SK-N-SH treated with all-trans-retinoic acid at 6 μM for 48 hours (cell line): ENCODE measurements at regions not wholly inside any gene's neighbourhood (a gene's known extent, or its start where the extent isn't known, plus 50 kb on each side); places are given as distances from the start of the nearest gene placed in this dataset.

Experiments used
- ATAC-seq: fragments of 200-7000 bp; cut with Tn5 transposase; 3 replicates; pipeline ENCODE4 v1.9.1; 2020; ENCODE audit warnings: mild to moderate bottlenecking, moderate library complexity
- ARNTL ChIP-seq: fragments of 450-650 bp; formaldehyde crosslinking; IDR thresholded peaks from 2 replicates; pipeline ENCODE4 v1.5.0; 2020; ENCODE audit warnings: low read depth, mild to moderate bottlenecking, moderate library complexity, borderline replicate concordance
- BACH2 ChIP-seq: fragments of 250-450 bp; sonication (Bioruptor Pico); IDR thresholded peaks from 2 replicates; pipeline ENCODE4 v1.9.0; 2021; ENCODE audit warnings: mild to moderate bottlenecking, borderline replicate concordance
- CSDC2 ChIP-seq: fragments of 250-450 bp; sonication (Bioruptor Pico); IDR thresholded peaks from 2 replicates; pipeline ENCODE4 v1.5.0; 2020; ENCODE audit warnings: mild to moderate bottlenecking, moderate library complexity
- ESRRG ChIP-seq: fragments of 250-450 bp; sonication (Bioruptor Pico); IDR thresholded peaks from 2 replicates; pipeline ENCODE4 v1.6.1; 2021; ENCODE audit warnings: mild to moderate bottlenecking
- GLIS3 ChIP-seq: fragments of 250-450 bp; sonication (Bioruptor Pico); IDR thresholded peaks from 2 replicates; pipeline ENCODE4 v1.5.0; 2020; ENCODE audit warnings: mild to moderate bottlenecking, moderate library complexity
- ISL1 ChIP-seq: fragments of 250-450 bp; sonication (Bioruptor Pico); IDR thresholded peaks from 2 replicates; pipeline ENCODE4 v2.1.2; 2022; ENCODE audit warnings: mild to moderate bottlenecking, moderate library complexity
- OSR1 ChIP-seq: fragments of 250-450 bp; sonication (Bioruptor Pico); IDR thresholded peaks from 2 replicates; pipeline ENCODE4 v1.8.0; 2022; ENCODE audit warnings: moderate library complexity, mild to moderate bottlenecking, inconsistent platforms
- PPARA ChIP-seq: fragments of 250-450 bp; sonication (Bioruptor Pico); IDR thresholded peaks from 2 replicates; pipeline ENCODE4 v1.5.0; 2020; ENCODE audit warnings: mild to moderate bottlenecking, borderline replicate concordance
- RARB ChIP-seq: fragments of 250-450 bp; sonication (Bioruptor Pico); IDR thresholded peaks from 2 replicates; pipeline ENCODE4 v1.8.0; 2021; ENCODE audit warnings: mild to moderate bottlenecking, moderate library complexity
- SNAI2 ChIP-seq: fragments of 250-450 bp; sonication (Bioruptor Pico); IDR thresholded peaks from 2 replicates; pipeline ENCODE4 v1.5.0; 2020; ENCODE audit warnings: mild to moderate bottlenecking, moderate library complexity
- TCF4 ChIP-seq: fragments of 250-450 bp; sonication (Bioruptor Pico); IDR thresholded peaks from 2 replicates; pipeline ENCODE4 v1.8.0; 2021; ENCODE audit warnings: mild to moderate bottlenecking, moderate library complexity, borderline replicate concordance
- TOX ChIP-seq: fragments of 250-450 bp; sonication (Bioruptor Pico); IDR thresholded peaks from 2 replicates; pipeline ENCODE4 v1.8.0; 2021; ENCODE audit warnings: mild to moderate bottlenecking, moderate library complexity, borderline replicate concordance
- ZC3H10 ChIP-seq: fragments of 250-450 bp; sonication (Bioruptor Pico); IDR thresholded peaks from 2 replicates; pipeline ENCODE4 v1.5.1; 2021; ENCODE audit warnings: mild to moderate bottlenecking, moderate library complexity
- ZFP3 ChIP-seq: fragments of 250-450 bp; sonication (Bioruptor Pico); IDR thresholded peaks from 2 replicates; pipeline ENCODE4 v1.5.0; 2020; ENCODE audit warnings: mild to moderate bottlenecking, moderate library complexity
- ZFP30 ChIP-seq: fragments of 450-650 bp; formaldehyde crosslinking; IDR thresholded peaks from 2 replicates; pipeline ENCODE4 v1.5.0; 2022; ENCODE audit warnings: mild to moderate bottlenecking, moderate library complexity
- ZNF565 ChIP-seq: fragments of 450-650 bp; formaldehyde crosslinking; conservative IDR thresholded peaks from 2 replicates; pipeline ENCODE4 v1.5.0; 2020; ENCODE audit warnings: low read depth, mild to moderate bottlenecking, moderate library complexity
- ZNF70 ChIP-seq: fragments of 450-650 bp; formaldehyde crosslinking; IDR thresholded peaks from 2 replicates; pipeline ENCODE4 v1.5.0; 2020; ENCODE audit warnings: mild to moderate bottlenecking, moderate library complexity
- ZNF8 ChIP-seq: fragments of 450-650 bp; formaldehyde crosslinking; IDR thresholded peaks from 2 replicates; pipeline ENCODE4 v1.5.0; 2020; ENCODE audit warnings: mild to moderate bottlenecking, moderate library complexity
- TF ChIP-seq, protein P1 (sequence below): fragments of 250-450 bp; sonication (Bioruptor Pico); IDR thresholded peaks from 2 replicates; pipeline ENCODE4 v1.8.0; 2020; ENCODE audit warnings: mild to moderate bottlenecking, moderate library complexity, borderline replicate concordance
- TF ChIP-seq, protein P2 (sequence below): fragments of 250-450 bp; sonication (Bioruptor Pico); IDR thresholded peaks from 2 replicates; pipeline ENCODE4 v1.5.0; 2020; ENCODE audit warnings: mild to moderate bottlenecking, moderate library complexity
- TF ChIP-seq, protein P3 (sequence below): fragments of 250-450 bp; sonication (Bioruptor Pico); IDR thresholded peaks from 2 replicates; pipeline ENCODE4 v1.5.1; 2021; ENCODE audit warnings: mild to moderate bottlenecking, moderate library complexity
- TF ChIP-seq, protein P4 (sequence below): fragments of 250-450 bp; sonication (Bioruptor Pico); IDR thresholded peaks from 2 replicates; pipeline ENCODE4 v1.5.1; 2020; ENCODE audit warnings: low read depth, mild to moderate bottlenecking, moderate library complexity

DNA sequence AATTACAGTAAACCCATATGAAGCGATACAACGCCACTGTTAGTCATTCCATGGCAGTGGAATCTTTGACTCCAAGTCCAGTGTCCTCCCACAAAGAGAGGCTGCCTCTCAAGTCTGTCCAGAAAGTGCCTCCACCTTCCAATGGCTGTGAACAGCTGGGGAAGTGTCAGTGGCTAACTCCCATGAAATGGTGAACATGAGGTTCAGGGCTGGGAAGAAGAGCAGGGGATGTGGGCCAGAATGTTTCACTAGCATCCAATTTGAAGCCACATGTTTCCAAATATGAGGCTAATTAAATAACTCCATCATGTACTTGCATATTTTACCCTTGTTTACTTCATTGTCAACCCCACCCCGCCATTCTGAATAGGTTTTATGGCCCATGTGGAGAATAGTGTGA lies 53.1 kb upstream of the CHST15 start:
- no peak for ATAC-seq
- TF ChIP-seq TOX: no peak
- TF ChIP-seq, protein P1, sequence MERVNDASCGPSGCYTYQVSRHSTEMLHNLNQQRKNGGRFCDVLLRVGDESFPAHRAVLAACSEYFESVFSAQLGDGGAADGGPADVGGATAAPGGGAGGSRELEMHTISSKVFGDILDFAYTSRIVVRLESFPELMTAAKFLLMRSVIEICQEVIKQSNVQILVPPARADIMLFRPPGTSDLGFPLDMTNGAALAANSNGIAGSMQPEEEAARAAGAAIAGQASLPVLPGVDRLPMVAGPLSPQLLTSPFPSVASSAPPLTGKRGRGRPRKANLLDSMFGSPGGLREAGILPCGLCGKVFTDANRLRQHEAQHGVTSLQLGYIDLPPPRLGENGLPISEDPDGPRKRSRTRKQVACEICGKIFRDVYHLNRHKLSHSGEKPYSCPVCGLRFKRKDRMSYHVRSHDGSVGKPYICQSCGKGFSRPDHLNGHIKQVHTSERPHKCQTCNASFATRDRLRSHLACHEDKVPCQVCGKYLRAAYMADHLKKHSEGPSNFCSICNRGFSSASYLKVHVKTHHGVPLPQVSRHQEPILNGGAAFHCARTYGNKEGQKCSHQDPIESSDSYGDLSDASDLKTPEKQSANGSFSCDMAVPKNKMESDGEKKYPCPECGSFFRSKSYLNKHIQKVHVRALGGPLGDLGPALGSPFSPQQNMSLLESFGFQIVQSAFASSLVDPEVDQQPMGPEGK (CRISPR knock-in tag): no peak

DNA sequence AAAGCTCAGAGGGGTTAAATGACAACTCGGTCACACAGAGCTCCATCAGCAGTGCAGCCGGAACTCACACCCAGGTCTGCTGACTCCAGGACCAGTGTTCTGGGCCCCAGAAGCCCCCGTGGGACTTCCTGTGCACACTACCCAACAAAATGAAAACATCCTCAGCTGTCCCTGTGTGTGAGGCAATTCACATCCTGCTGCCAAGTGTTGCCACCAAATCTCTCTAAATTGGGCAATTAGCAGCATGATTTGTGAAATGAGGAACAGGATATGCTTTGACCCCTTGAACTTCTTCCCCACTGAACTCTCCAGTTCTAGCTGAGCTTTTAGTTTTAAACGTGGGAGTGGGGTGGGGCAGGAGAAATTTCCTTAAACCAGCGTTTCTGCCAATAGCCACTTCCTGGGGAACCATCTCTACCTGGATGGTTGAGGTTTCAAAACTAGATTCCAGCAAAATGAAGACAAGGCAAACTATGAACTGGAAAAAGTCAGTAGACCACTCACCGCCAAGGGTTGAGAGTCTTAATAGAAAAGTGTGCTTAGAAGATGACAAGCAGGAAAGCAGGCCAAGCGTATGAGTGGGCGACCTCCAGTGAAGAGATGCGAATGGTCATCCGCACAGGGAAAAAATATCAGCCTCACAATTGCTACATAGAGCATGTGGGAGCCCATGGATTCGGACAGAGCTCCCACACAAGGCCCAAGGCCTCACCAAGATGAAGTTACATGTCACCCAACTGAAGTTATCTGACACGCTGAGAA lies 51.9 kb upstream of the CHST15 start:
- ATAC-seq: no peak
- TF ChIP-seq, protein P2, sequence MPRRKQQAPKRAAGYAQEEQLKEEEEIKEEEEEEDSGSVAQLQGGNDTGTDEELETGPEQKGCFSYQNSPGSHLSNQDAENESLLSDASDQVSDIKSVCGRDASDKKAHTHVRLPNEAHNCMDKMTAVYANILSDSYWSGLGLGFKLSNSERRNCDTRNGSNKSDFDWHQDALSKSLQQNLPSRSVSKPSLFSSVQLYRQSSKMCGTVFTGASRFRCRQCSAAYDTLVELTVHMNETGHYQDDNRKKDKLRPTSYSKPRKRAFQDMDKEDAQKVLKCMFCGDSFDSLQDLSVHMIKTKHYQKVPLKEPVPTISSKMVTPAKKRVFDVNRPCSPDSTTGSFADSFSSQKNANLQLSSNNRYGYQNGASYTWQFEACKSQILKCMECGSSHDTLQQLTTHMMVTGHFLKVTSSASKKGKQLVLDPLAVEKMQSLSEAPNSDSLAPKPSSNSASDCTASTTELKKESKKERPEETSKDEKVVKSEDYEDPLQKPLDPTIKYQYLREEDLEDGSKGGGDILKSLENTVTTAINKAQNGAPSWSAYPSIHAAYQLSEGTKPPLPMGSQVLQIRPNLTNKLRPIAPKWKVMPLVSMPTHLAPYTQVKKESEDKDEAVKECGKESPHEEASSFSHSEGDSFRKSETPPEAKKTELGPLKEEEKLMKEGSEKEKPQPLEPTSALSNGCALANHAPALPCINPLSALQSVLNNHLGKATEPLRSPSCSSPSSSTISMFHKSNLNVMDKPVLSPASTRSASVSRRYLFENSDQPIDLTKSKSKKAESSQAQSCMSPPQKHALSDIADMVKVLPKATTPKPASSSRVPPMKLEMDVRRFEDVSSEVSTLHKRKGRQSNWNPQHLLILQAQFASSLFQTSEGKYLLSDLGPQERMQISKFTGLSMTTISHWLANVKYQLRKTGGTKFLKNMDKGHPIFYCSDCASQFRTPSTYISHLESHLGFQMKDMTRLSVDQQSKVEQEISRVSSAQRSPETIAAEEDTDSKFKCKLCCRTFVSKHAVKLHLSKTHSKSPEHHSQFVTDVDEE (CRISPR knock-in tag): no peak
- TF ChIP-seq ZFP3 (CRISPR knock-in tag) (no peak), ZNF565 (CRISPR knock-in tag) (no peak), ZC3H10 (CRISPR knock-in tag) (no peak), ZFP30 (CRISPR knock-in tag) (no peak), ZNF8 (CRISPR knock-in tag) (no peak), OSR1 (CRISPR knock-in tag) (no peak), ISL1 (CRISPR knock-in tag) (no peak), TCF4 (CRISPR knock-in tag) (no peak), CSDC2 (CRISPR knock-in tag) (no peak), BACH2 (CRISPR knock-in tag) (no peak), PPARA (CRISPR knock-in tag) (no peak), ESRRG (CRISPR knock-in tag) (no peak), GLIS3 (CRISPR knock-in tag) (no peak), TOX (no peak), SNAI2 (CRISPR knock-in tag) (no peak), ARNTL (CRISPR knock-in tag) (no peak)
- TF ChIP-seq, protein P3, sequence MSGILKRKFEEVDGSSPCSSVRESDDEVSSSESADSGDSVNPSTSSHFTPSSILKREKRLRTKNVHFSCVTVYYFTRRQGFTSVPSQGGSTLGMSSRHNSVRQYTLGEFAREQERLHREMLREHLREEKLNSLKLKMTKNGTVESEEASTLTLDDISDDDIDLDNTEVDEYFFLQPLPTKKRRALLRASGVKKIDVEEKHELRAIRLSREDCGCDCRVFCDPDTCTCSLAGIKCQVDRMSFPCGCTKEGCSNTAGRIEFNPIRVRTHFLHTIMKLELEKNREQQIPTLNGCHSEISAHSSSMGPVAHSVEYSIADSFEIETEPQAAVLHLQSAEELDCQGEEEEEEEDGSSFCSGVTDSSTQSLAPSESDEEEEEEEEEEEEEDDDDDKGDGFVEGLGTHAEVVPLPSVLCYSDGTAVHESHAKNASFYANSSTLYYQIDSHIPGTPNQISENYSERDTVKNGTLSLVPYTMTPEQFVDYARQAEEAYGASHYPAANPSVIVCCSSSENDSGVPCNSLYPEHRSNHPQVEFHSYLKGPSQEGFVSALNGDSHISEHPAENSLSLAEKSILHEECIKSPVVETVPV: no peak
- TF ChIP-seq, all 23 proteins: peak for 0

DNA sequence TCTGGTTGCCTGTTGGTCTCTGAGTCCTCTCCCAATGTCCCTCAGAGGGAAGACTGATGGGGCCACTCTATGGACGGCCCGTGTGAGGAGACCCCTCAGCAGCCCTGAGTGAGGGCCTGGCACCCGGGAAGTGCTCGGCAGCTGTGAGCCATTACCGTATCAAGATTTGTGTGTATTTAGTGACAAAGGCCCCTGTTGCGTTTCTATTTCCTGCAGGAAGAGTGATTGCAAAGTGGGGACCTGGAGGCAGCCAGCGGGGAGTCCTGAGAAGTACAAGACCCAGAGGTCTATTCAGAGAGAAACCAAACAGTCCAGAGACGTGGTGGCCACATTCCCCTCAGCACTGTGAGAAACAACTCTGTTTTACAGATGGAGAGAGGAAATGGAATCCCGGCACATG lies 51.1 kb upstream of the CHST15 start:
- TF ChIP-seq TCF4 (CRISPR knock-in tag) (no peak), ZNF70 (CRISPR knock-in tag) (no peak), ARNTL (CRISPR knock-in tag) (no peak), ZC3H10 (CRISPR knock-in tag) (no peak), RARB (CRISPR knock-in tag) (no peak), ZNF8 (CRISPR knock-in tag) (no peak), ZFP30 (CRISPR knock-in tag) (no peak)
- TF ChIP-seq, all 23 proteins: peak for 0
- no peak for ATAC-seq

DNA sequence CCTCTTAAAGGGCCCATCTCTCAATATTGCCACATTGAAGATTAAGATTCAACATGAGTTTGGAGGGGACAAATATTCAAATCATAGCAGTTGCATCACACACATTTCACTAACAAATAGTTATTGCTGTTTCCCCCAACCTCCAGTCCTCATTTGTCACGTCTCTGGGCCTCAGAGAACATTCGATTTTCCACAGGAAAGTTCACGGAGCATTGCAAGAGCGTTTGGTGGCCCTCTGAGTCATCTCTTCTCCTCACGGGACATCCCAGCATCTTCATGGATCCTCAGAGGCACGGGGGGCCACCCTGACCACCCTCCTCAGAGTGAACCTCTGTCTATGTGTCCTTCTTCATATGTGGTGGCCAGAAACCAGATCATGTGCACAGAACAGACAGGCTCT lies 50.3 kb upstream of the CHST15 start:
- no peak for ATAC-seq
- no peak for TF ChIP-seq GLIS3 (CRISPR knock-in tag)
- TF ChIP-seq ZFP30 (CRISPR knock-in tag): no peak
- TF ChIP-seq PPARA (CRISPR knock-in tag): no peak
- TF ChIP-seq ZFP3 (CRISPR knock-in tag): no peak
- no peak for TF ChIP-seq ARNTL (CRISPR knock-in tag)
- no peak for TF ChIP-seq ZNF8 (CRISPR knock-in tag)
- TF ChIP-seq RARB (CRISPR knock-in tag): no peak
- TF ChIP-seq ZNF565 (CRISPR knock-in tag): no peak
- TF ChIP-seq, protein P4, sequence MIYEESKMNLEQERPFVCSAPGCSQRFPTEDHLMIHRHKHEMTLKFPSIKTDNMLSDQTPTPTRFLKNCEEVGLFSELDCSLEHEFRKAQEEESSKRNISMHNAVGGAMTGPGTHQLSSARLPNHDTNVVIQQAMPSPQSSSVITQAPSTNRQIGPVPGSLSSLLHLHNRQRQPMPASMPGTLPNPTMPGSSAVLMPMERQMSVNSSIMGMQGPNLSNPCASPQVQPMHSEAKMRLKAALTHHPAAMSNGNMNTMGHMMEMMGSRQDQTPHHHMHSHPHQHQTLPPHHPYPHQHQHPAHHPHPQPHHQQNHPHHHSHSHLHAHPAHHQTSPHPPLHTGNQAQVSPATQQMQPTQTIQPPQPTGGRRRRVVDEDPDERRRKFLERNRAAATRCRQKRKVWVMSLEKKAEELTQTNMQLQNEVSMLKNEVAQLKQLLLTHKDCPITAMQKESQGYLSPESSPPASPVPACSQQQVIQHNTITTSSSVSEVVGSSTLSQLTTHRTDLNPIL (CRISPR knock-in tag): no peak
- TF ChIP-seq, protein P3: no peak
- TF ChIP-seq SNAI2 (CRISPR knock-in tag): no peak
- TF ChIP-seq ZNF70 (CRISPR knock-in tag): no peak
- TF ChIP-seq OSR1 (CRISPR knock-in tag): no peak
- TF ChIP-seq BACH2 (CRISPR knock-in tag): no peak
- no peak for TF ChIP-seq ISL1 (CRISPR knock-in tag)
- TF ChIP-seq, protein P1 (CRISPR knock-in tag): no peak
